ENCODE measurements at regions not wholly inside any gene's neighbourhood (a gene's known extent, or its start where the extent isn't known, plus 50 kb on each side); places are given as distances from the start of the nearest gene placed in this dataset.
"Not testable (repeated sequence)": the region's sequence is repeated elsewhere in the genome, so short reads cannot be mapped to it uniquely, and the experiment has no call there.

DNA sequence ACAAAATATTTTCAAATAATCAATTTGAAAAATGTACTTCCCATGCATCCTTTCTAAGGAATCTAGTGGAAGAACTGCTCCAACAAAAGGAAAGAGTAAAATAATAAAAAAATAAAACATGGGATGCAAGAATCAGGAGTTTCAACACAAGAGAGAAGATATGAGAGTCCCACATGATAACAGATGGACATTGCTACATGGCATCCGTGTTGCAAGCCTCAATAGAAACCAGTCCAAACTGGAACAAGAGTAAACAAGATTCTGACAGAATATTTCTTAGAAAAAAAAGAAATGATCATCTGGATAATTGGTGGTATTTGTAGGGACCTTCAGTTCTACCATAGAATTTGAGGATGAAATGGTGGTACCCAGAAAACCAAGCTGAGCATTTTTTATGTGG, 186.8 kb downstream of the FRK start:
- no peak for DNase-seq

DNA sequence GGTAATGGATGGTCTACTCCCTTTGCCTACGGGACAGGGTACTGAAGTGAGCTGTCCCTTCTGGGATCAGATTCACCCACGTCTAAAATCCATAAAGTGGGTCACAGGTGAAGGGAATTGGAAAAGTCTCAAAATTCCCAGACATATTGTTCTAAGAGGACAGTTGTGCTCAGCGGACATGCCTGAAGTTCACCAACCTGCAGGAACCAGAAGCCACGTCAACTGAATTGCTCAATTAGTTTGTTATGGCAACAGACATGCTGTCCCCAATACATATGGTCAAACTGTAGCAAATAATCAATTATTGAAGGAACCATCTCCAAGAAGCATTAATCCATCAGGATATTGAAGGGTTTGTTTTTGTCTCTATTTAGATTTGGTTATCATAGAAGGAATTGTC, 190.2 kb downstream of the FRK start:
- no peak for DNase-seq

DNA sequence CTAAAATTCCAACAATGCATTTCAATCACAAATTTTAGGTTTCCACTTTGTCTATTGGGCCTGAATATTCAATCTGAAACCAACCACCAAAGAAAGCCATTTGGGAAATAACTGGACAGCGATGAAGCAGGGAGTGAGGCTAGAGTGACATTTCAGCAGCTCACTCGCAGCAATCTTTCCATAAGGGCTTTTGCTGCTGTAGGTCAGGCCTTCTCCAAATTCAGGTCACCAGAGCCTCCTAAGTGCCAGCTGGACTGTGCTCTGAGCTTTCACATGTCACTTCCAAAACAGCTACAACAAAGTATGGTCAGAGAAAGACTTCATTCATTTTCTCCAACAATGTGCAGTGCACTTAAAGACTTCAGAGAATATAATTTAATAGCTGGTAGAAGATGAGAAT, 194.8 kb downstream of the FRK start:
- no peak for DNase-seq

DNA sequence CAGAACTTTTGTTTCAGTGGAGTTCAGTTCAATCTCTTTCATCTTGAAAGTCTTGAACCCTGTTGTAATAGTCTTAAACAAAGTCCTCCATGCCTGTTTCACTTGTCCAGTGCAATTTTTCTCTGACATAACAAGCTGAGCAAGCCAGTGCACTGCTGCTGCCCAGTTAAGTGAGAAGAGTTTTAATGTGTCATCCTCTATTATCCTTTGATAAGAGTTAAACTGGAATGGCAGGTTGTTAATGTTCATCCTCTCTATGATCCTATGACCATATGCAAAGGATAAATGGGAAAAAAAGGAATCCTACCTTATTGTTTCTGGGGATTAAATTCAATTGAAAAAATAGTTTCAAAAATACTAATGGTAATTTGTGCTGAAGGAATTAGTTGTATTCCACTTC, 197.5 kb downstream of the FRK start:
- DNase-seq, result no peak

DNA sequence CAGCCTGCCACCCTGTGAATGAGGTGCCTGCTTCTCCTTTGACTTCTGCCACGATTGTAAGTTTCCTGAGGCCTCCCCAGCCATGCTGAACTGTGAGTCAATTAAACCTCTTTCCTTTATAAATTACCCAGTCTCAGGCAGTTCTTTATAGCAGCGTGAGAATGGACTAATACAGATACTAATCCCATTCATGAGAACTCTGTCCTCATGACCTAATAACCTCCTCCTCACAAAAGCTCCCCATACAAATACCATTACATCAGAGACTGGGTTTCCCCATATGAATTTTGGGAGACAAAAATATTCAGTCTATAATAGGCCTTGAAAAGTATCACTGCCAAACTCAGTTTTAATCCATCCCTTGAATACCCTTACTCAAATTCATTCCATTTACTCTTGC, 199.0 kb downstream of the FRK start:
- DNase-seq, result not testable (repeated sequence)

DNA sequence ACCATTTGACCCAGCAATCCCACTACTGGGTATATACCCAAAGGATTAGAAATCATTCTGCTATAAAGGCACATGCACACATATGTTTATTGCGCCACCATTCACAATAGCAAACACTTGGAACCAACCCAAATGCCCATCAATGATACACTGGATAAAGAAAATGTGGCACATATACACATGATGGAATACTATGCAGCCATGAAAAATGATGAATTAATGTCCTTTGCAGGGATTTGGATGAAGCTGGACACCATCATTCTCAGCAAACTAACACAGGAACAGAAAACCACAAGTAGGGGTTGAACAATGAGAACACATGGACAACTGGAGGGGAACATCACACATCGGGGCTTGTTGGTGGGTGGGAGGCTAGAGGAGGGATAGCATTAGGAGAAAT, 201.1 kb downstream of the FRK start:
- not testable (repeated sequence) for DNase-seq

DNA sequence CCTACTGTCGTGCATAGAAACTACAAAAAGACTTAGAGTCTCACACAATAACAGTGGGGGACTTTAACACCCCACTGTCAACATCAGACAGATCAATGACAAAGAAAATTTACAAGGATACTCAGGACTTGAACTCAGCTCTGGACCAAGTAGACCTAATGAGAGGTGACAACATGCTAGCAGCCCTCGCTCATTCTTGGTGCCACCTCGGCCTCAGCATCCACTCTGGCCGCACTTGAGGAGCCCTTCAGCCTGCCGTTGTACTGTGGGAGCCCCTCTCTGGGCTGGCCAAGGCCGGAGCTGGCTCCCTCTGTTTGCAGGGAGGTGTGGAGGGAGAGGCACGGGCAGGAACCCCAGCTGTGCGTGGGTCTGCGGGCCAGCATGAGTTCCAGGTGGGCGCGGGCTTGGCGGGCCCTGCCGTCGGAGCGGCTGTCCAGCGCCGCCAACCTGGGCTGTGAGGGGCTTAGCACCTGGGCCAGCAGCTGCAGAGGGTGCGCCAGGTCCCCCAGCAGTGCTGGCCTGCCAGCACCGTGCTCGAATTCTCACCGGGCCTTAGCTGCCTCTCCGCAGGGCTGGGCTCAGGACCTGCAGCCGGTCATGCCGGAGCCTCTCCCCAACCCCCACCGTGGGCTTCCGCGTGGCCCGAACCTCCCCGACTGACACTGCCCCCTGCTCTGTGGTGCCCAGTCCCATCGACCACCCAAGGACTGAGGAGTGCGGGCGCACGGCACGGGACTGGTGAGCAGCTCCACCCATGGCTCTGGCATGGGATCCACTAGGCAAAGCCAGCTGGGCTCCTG, 205.6 kb downstream of the FRK start:
- no peak for DNase-seq

DNA sequence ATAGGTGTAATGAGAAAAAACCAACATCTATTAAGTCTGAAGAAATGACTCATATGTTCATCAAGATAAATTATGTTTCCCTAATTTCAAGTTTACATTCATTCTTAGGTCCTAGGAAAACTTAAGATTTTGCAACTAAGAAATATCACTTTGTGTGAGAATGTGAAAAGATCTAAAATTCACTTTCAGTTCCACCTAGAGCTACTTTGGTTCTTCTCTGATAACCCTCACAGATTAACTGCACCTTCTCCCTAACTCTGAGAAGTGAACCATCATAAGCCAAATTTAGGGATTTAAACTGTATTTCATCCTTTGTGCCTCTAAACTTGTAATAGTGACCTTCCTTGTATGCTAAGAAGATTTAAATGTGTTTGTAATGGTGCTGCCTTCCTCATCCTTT, 213.0 kb downstream of the FRK start:
- DNase-seq, result no peak

DNA sequence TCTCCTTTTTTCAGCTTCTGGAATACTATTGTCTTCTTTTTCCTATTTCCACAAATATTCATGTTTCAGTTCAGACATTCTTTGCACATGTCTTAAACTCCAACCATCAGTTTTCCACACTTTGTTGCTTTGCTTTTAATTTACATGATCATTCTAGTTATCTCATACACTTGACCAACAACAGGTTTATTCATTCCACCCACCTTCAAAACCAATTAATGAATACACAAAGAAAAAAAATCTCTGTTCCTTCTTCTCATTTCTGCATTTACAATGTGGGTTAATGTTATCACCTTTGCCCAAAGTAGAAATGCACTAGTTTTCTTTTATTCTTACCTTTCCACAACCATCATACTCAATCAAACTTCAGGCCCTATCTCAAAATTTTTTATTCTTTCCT, 216.7 kb downstream of the FRK start:
- DNase-seq, result no peak

DNA sequence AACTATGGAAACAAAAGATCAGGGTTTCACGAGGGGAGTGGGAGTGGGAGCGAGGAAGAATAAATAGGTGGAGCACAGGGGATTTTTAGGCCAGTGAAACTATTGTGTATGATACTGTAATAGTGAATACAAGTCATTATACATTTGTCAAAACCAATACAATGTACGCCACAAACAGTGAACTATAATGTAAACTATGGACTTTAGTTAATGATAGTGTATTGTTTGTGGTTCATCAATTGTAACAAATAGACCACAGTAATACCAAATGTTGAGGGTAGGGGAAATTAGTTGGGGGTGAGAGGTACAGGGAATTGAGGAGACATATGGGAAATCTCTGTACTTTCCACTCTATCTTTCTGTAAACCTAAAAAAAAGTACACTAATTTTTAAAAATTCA, 218.4 kb downstream of the FRK start:
- no peak for DNase-seq

DNA sequence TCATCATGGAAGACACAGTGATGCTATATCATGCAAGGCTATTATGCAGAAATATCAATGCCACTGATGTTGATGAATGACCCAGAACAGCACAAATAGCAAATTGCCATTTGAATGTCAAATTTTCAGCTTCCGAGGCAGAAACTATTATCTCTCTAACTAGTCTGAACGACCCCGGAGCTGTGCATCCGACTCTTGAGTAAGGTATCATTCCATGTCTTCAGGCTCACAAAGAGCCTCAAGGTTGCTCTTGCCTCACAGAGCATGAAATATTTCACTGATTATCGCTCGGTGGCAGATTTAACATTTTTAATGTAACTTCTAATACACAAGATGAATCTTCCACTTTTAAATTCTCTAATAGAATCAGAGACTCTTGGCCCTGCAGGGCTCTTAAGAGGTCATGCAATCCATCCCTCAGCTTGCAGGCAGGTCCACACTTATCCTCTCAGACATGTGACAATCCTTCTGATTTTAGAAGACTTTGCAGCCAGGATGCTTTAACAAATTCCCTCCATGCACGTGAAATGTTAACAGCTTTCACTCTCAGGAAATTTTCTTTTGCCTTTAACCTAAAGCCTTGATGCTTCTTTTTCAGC, 221.0 kb downstream of the FRK start:
- DNase-seq, result no peak

DNA sequence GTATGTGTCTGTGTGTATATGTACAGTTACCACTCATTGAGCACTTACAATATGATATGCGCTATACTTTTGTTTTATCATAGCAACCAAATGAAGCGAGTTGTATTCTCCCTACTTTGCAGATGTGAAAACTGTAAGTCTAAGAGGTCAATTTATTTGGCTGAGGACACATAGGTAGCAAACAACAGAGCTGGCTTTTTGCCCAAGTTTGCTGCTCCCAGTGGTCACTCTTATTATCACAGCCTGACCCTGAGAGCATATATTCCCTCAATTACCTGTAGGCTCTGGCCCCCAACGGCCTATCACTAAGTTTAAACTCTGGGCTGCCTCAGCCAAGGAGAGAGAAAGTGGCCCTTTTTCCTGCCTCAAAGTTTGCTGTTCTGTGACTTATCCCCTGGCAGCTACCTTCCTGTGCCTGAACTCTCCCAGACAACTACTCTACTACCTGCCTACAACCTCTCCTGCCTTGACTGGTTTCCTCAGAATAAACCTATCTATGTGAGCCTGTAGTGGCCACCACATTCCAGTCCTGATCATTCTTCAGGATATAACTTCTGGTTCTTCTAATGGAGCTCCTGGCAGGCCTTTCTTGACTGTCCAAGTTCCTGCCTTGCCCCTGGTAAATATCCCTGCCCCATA, 221.8 kb downstream of the FRK start:
- no peak for DNase-seq

DNA sequence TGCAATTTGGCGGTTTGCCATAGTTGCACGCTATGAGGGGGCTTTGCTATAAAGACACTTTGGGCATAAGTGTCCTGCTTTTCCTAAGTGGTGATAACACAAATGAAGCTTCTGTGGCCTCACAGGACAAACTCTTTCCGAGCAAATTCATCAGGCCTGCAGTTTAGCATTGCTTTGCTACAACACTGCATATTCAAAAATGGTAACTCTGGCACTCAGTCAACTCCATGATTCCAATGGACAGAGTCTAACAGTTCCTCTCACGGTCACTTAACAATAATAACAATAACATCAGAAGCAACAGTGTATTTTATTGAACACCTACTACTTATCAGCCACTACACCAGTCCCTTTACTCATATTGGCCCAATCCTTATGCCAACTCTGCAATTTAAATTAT, 222.5 kb downstream of the FRK start:
- DNase-seq, result no peak

DNA sequence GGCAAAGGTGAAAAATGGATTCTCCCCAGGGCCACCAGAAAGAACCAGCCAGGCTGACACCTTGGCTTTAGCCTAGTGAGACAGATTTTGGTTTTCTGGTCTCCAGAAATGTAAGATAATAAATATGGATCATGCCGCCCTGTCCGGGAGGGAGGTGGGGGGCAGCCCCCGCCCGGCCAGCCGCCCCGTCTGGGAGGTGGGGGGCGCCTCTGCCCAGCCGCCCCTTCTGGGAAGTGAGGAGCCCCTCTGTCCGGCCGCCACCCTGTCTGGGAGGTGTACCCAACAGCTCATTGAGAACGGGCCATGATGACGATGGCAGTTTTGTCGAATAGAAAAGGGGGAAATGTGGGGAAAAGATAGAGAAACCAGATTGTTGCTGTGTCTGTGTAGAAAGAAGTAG, 224.3 kb downstream of the FRK start:
- not testable (repeated sequence) for DNase-seq

DNA sequence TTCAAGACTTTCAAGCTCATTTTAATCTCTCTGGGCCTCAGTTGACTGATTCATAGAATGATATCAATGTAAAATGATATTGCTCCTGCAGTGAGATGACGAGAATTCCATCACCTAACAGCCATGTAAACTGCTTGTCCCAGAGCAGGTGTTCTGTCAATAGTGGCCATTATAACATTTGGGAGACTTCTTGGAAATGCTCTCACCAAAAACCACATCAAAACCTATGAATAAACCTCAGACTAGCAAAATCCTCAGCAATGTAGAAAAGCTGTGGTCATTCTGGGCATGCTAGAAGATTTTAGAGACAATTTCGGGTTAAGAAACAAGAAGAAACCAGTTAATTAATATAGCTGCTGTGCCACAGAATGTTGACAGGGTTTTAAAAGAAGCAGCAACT, 225.4 kb downstream of the FRK start:
- no peak for DNase-seq

DNA sequence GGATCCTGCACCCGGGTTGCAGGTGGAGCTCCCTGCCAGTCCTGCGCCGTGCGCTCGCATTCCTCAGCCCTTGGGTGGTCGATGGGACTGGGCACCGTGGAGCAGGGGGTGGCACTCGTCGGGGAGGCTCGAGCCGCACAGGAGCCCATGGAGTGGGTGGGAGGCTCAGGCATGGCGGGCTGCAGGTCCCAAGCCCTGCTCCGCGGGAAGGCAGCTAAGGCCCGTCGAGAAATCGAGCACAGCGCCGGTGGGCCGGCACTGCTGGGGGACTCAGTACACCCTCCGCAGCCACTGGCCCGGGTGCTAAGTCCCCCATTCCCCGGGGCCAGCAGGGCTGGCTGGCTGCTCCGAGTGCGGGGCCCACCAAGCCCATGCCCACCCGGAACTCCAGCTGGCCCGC, 226.1 kb downstream of the FRK start:
- DNase-seq, result not testable (repeated sequence)

DNA sequence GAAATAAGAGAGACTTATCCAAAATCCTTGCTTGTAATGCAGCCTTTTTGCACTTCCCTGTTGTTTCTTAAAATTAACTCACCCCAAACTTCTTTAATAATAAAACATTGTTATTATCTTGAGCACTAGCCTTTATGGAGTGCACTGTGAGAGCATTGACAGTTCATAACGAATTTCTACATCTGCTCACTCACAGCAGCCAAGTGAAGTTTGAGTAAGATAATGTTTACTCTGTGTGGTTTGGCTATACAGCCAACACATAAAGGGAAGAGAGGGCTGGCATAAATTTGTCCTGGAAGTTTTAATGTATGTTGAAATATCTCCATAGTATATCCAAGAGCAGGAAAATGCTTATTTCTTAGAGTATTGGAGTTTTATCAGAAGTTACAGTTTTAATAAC, 227.9 kb downstream of the FRK start:
- DNase-seq, result no peak

DNA sequence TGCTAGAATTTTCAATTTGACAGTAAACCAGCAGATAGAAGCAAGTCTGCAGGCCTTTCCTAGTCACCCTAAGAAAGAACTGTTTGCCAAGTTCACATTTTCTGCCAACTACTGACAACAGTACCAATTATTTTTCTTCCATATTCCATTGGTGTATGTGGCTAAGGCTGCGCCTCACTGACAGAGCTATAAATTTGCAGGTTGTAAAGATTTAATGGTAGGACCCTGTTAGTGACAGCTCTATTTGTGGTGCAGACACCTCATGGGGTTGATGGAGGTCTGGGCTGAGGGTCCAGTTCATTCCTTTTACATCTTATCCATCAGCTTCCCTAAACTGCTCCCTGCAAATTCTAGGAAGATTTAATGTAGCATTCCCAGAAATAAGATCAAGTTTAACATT, 228.5 kb downstream of the FRK start:
- no peak for DNase-seq

DNA sequence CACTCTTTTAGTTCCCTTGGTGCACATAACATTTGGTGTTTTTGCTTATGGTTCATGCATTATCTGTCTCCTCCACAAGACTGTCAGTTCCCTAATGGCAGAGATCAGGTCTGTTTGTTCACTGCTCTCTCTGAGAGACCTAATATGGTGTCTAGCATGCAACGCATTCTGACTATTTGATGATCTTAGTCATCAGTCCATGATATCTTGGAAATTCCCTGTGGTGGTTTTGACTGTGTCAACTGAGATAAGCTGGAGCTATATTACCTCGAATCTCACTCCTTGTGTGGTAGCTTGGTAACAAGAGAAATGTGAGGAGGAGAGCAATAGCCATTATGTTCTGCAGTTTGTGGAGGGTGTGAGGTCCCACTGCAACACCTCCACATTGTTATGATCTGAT, 229.8 kb downstream of the FRK start:
- DNase-seq, result no peak

DNA sequence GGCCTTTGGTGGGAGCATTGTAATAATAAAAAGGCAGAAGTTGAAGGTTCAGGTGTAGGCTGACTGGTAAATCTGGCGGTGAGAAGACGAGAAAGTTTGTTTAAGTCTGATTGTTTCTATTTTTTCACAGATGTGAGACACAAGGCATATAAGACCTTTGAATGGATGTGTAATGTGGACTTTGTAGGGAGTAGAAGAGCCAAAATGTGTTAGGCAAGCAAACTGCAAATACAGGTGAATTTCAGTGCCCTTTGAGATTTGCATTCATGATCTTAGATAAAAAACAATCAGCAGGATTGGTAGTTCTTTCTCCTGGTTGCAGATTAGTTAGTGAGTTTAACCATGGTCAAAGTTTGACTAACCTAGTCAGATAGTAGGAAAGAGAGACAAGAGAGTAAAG, 238.9 kb downstream of the FRK start:
- no peak for DNase-seq

DNA sequence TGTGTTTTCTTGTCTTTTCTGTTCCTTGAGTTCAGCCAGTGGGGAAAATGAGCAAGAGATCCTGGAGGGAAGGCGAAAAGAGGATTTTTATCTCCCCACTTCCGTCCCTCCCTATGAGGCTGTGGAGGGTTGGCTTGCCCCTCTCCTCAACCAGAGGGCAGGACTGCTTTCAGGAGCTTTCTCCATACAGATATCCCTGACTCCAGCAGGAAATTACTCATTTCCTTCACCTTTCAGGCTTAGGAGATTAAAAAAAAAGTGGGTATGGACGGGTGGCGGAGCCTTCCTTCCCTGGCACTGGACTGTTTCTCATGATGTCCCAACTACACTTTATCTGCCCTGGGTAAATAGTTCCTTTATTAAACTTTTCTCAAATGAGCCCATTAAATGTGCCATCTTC, 241.2 kb downstream of the FRK start:
- no peak for DNase-seq

DNA sequence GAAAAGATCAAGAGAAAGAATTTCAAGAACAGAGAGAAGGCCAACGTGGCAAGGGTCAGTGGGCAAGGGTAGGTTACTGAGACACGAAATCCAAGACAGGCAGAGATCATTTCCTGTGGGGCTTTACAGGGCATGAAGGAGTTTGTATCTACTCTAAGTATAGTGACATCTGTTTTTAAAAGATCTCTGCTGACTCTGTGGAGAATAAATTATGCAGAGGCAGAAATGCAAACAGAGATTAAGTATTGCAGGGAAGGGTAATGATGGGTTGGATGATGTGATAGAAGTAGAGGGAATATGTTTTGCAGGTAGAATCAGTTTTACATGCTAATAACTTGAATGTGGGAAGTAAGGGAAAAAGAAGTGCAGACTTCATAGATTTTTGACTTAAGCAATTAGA, 243.5 kb downstream of the FRK start:
- DNase-seq, result no peak

DNA sequence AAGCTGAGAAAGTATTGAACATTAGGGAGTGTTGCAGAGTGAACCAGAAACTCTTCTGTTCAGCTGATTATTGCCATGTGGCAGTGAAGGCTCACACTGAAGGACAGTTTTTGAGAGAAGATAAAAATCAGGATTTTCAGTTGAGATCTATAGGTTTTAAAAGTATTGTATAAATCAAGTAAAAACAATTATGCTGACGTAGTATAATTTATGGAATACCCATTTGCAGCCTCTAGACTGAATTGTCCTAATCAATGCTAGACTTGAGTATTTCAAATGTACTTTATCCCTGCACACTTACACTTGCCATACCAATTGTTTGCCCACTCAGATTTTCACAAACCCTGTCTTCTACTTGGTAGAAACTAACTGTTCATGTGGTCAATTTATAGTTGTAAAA, 245.8 kb downstream of the FRK start:
- DNase-seq, result no peak

DNA sequence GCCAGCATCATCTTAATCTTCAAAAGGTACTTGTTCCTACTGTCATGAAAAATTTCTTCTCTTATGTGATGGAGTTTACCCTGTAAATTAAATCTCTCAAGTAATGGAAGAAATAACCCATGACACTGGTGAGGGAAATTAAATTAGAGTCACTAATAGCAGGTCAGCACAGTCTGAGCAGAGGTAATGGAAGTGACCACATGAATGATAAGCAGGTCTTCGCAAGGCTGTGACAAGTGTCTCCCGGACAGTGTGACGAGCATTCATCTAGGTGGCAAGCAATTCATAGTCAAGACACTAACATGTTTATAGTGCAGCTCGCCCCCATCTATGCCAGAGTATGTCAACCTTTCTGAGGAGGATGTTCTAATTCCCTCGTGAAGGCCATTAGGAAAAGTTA, 249.2 kb downstream of the FRK start:
- DNase-seq, result no peak

DNA sequence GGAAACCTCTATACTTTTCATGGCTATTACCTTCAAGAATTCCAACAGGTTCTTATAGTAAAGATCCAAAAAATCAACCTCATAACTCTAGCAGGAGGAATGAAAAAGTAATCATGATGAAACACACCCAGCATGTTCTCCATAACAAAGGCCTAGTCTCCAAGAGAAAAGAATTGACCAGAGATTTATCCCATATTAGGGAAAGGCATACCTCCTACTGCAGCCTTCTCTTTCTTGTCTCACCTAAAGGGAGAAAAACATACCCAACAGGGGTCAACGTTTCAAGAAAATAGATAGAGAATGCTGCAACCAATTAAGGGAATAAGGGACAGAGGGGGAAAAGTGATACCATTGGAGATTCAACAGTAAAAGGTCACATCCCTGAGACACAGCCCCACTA, 262.5 kb downstream of the FRK start:
- DNase-seq, result no peak
